Stimulated activated CD8-positive, alpha-beta memory T cell treated with anti-CD3 and anti-CD28 coated beads, Interleukin-12 subunit alpha, Interleukin-12 subunit beta, amount 100 ng/mL, for 1 hour (primary cell): ENCODE measurements at regions not wholly inside any gene's neighbourhood (a gene's known extent, or its start where the extent isn't known, plus 50 kb on each side); places are given as distances from the start of the nearest gene placed in this dataset.
"Not testable (repeated sequence)": the region's sequence is repeated elsewhere in the genome, so short reads cannot be mapped to it uniquely, and the experiment has no call there.

Experiments used
- DNase-seq: peaks from one replicate; pipeline ENCODE4 v3.0.0-alpha.2; 2020; ENCODE audit warnings: low read depth

- no peak for DNase-seq
These were observed 1794.5 kb upstream of the CELF4 start for GRCh38 chr18:39360072-39360471.

DNA sequence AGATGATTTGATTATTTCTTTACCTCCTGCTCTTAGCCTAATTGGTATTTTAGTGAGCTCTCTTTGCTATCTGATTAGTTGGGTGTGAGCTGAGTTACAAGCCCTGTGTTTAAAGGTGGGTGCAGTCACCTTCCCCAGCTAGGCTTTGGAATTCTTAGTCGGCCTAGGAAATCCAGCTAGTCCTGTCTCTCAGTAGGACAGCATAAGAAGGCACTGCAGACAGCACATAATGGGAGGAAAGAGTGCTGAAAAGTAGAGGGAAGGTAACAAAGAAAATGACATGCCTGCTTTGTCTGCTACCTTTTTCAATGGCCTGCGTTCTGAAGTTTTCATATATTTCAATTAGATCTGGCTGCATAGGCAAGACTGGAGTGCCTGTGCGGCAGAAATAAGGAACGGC, 1794.0 kb upstream of the CELF4 start:
- no peak for DNase-seq

DNA sequence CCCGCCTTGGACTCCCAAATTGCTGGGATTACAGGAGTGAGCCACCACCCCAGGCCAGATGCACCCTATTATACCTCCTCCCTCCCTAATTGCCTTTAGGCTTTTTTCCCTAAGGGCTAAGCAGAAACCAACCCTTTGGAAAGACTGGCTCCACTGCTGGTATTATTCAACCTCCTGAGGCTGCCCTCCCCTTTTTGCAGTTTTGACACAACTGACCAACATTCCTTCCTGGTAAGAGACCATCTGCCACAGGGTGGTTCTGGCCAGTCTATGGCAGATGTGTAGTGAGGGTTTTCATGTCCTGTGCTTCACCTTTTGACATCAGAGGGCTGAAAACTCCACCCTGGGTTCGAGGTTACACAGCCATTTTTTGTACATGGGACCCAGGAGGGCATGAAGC, 1785.3 kb upstream of the CELF4 start:
- no peak for DNase-seq

GRCh38 chr18:39349801-39350200, 1784.2 kb upstream of the CELF4 start:
- no peak for DNase-seq

- no peak for DNase-seq
These were observed 1783.2 kb upstream of the CELF4 start for GRCh38 chr18:39348757-39349156.

- no peak for DNase-seq
These were observed 1782.1 kb upstream of the CELF4 start for GRCh38 chr18:39347701-39348100.

DNA sequence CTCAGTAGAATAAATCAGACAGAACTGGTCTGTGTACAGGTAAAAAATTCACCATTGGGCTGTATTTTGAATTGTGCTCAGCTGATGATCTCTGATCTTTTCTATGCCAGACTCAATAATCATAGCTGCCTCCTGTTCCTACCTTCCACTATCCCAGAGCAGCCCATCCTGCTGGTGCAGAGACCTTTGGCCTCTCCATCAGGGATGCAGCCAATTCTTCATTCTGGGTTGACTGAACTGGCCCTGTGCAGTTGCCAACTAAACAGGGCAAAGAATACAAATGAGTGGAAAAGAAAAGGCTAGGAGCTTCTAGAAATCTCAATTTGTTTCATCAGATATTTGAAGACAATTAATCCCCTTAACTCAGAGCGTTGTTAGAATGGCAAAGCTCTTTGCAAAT, 1781.3 kb upstream of the CELF4 start:
- no peak for DNase-seq

- DNase-seq: no peak
These were observed 1779.7 kb upstream of the CELF4 start for GRCh38 chr18:39345321-39345720.

- no peak for DNase-seq
These were observed 1778.9 kb upstream of the CELF4 start for GRCh38 chr18:39344487-39344886.

DNA sequence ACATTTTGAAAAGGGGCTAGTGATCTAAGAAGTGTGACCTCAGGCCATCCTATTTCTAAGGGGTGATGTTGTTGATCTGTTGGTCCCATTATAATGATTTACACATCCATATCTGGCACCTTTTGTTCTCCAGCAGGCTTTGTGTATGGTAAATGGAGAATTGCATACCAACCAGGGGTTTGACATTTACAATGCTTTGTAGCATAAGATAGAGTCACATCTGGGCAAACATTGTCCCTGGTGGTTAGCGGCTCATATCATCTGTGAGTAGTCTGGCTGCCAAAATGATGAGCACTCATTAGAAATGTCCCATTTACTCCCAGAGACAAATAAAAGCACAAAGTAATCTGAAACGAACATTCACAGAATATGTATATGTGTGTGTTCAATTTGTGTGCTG, 1775.5 kb upstream of the CELF4 start:
- no peak for DNase-seq

DNA sequence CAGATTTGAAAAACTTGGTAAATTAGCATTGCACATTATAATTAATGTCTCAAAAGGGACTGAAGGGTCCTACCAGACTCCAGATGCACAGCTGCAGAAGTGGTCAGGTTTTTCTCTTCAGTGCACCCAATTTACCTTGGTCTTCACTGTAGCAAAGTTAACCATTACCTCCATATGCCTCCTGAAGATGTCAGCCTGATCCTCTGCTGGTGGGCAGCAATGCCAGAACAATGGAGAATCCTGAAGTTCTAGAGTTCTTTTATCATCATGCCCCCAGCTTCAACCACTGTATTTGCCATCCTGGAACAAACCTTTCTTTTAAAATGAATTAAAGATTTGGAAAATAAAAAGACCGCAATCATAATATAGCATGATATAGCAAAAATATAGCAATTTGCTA, 1774.8 kb upstream of the CELF4 start:
- DNase-seq: no peak

DNA sequence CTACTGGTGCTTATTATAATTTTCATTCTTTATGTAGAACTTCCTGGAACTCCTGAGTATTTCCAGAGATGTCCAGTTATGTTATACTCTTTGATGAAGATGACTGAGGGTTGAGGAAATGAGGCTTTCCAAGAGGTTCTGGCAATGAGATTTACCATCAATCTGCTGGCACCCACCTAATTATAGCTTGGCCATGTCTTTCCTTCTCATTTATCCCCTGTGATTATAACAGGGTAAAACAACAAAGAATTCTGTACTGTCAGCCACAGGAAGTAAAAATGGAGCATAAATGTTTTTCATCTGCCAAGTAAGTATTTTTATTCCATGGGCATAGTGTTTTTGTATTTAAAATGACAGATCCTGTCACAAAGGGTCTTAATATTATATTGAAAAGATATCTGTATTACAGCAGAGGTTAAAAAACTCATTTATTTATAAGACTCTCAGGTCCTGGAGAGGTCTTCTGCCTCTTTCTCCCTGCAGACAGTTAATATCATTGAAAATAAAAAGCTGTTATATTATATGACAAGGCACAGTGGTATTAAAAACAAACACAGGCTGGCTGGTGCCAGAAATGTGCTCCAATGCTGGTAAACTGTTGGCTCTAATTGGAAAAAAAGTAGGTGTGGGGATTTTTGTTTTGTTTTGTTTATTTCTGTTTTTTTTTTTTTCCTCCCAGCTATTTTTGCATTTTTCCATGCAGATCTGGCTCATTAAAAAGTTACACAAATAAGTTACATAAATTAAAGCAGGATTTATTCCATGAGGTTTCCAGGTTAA, 1764.1 kb upstream of the CELF4 start:
- DNase-seq: no peak

- DNase-seq: no peak
These were observed 1761.2 kb upstream of the CELF4 start for GRCh38 chr18:39326772-39327171.

GRCh38 chr18:39325973-39326372, 1760.4 kb upstream of the CELF4 start:
- DNase-seq: no peak

DNA sequence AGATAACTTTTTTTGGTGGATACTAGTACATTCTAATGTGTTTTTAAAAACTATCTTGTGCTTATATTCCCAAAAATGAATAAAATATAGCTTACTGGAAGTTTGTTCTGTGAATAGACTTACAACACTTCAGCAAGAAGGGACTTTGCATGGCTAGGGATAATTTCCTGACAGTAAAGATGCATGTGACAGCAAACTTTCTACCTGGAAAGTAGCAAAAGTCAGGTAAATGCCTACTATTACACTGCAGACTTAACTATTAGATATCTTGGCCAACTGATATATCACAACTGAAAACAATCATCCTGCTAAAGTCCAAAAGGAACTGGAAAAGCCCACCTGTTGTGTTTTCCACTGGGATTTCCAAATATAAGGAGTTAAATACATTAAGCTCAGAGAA, 1753.5 kb upstream of the CELF4 start:
- no peak for DNase-seq

DNA sequence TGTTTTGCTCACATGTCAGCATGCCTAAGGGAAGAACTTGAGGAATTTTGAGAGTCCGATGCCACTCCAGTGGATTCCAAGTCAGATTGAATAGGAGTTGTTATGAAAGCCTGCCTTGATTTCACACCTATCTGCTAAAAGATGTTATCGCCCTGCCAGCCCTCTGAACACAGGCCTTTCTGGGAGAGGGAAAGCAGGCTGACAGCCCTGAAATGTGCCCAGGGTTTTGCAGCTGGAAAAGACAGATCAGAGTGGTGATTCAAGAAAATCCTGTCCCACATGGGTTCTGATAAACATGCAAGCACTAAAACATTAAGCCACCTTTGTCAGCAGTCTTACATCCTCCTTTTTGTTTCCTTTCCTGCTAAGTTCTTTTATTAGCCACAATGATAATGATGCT, 1752.9 kb upstream of the CELF4 start:
- DNase-seq: no peak

DNA sequence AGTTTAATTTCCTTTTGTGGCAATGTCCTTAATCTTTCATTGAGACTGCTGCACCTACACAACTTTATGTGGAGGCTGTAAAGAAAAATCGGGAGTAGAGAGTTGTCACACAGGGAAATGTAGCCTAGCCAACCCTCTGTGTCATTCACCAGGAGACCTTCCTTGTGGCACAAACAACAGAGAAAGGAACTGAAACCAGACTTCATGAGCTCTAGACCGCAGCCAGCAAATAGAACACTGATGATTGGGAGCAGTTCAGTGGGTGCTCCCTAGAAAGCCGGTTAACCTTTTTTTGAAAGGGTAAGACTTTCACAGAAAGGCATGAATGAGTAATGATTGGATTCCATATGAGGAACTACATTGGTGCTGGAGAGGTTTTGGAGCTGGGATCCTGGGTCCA, 1752.4 kb upstream of the CELF4 start:
- DNase-seq: no peak

DNA sequence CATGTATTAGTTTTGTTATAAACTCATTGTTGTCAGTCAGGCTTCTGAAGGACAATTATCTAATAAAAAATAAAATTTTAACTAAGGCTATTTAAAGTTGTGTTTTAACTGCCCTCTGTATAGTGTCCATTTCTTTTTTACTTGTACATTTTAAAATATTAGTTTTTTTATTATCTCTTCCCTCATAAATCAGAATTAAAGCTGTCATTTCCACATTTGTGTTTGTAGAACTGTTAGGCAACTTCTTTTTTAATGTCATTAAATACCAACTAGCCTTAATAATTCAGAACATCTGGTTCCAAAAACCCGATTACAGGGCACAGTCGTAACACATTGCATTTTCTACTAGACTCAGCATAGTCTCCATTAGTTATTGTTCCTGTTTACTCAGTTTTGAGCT, 1749.0 kb upstream of the CELF4 start:
- DNase-seq: no peak

DNA sequence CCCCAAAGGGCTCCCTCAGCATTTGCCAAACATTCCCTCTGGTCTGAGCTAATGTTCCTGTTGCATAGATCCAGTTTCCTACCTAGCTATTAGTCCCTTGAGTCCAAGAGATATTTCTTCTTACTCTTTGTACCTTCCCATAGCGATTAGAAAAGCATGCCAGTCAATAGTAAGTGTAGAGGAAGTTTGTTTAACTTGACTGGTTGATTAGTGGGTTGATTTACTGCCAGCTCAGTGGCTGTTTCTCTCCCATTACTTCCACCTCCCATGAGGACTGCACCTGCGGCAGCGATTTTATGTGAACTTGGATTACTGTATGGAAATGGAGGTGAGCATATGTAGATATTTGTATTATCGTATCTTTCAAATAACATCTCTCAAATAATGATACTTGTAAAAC, 1748.4 kb upstream of the CELF4 start:
- DNase-seq: no peak

DNA sequence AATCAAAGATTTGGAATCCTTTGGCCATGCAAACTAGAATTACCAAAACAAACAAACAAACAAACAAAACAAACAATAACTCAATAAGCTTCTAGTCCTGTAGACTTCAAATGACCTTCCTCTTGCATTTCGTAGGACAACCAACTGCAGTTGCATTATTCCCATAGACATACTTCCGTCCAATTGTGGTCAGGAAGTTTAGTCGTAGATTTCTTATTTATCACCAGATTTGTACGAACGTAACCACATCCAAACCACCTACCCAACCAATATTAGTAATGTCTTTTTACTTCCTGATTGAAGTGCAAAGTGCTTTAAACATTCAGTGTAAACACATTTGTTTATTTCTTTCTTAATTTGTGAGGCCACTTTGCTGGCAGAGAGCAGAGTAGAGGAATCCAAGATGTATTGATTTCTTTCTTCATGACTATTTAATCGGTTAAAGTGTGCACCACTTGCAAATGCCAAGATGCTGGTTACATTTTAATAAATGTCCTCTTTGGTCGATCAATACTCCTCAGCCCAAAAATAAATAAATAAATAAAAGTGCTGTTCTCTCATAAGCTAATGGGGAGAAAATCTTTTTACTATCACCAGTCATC, 1745.6 kb upstream of the CELF4 start:
- DNase-seq: no peak

DNA sequence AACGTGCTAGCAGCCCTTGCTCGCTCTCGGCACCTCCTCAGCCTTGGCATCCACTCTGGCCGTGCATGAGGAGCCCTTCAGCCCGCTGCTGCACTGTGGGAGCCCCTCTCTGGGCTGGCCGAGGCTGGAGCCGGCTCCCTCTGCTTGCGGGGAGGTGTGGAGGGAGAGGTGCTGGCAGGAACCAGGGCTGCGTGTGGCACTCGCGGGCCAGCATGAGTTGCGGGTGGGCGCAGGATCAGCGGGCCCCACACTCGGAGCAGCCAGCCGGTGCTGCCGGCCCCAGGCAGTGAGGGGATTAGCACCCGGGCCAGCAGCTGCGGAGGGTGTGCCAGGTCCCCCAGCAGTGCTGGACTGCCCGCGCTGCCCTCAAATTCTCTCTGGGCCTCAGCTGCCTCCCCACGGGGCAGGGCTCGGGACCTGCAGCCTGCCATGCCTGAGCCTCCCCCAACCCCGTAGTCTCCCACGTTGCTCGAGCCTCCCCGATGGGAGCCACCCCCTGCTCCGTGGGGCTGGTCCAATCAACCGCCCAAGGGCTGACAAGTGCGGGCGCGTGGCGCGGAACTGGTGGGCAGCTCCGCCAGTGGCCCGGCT, 1743.4 kb upstream of the CELF4 start:
- not testable (repeated sequence) for DNase-seq

DNA sequence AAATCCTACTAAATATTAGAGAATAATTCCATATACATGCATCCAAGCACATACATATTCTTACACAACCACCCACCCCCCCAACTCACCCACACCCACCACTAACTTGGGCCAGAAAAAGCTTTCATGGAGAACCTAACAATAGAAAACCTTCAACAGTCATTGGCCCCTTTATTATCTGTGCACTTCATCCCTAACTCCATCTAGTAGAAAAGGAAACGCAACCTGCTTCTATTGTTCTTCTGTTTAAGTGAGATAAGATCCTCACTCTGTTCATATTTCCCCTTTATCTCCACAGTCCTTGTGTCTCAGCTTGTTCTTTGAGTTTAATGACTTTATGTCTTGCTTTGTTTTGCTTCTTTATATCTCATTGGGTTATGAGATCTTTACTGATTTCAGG, 1740.2 kb upstream of the CELF4 start:
- no peak for DNase-seq

GRCh38 chr18:39302481-39302880, 1736.9 kb upstream of the CELF4 start:
- no peak for DNase-seq

DNA sequence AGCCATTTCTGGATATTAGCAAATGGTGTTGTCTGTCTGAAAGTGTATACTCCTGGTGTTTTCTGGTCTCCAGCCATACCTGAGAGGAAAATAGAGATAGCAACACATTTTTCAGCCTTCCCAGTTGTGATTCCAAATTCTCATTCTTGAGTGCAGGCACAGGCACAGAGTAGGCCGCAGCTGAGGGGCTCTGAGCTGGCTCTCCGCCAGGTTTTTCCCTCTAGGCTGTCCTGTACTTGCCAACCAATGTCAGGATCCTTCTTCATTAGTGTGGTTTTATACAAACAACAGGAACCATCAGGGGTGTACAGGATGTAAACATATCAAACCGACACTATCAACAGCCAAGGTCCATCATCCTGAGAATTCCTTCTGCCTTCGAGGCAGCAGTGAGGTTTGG, 1733.6 kb upstream of the CELF4 start:
- no peak for DNase-seq
